ENCODE measurements at regions not wholly inside any gene's neighbourhood (a gene's known extent, or its start where the extent isn't known, plus 50 kb on each side); places are given as distances from the start of the nearest gene placed in this dataset.
"Not testable (repeated sequence)": the region's sequence is repeated elsewhere in the genome, so short reads cannot be mapped to it uniquely, and the experiment has no call there.

DNA sequence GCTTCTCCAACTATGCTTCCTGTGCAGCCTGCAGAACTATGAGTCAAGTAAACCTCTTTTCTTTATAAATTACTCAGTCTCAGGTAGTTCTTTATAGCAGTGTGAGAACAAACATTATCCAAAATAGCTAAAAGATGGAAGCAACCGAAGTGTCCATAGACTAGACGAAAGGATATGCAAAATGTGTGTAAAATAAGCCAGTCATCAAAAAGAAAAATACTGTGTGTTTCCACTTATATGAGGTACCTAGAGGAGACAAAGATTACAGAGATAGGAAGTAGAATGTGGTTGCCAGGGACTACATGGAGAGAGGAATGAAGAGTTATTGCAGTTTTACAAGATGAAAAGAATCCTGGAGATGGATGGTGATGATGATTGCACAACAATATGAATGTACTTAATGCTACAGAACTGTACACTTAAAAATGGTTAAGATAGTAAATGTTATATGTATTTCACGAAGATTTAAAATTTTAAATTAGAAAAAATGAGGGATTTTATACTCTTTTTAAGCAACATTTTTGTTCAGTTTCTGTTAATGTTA, 99.3 kb upstream of the FN1 start:
- H3K27ac ChIP-seq (ENCODE audit: low read length), result no peak overlapping the region
- no peaks in the 10 kb centered on the region for H3K4me1 Mint-ChIP-seq
- no peaks in the 10 kb centered on the region for H3K36me3 ChIP-seq (ENCODE audit: control insufficient read depth, insufficient read depth, low read length)
- TF ChIP-seq, protein P1, sequence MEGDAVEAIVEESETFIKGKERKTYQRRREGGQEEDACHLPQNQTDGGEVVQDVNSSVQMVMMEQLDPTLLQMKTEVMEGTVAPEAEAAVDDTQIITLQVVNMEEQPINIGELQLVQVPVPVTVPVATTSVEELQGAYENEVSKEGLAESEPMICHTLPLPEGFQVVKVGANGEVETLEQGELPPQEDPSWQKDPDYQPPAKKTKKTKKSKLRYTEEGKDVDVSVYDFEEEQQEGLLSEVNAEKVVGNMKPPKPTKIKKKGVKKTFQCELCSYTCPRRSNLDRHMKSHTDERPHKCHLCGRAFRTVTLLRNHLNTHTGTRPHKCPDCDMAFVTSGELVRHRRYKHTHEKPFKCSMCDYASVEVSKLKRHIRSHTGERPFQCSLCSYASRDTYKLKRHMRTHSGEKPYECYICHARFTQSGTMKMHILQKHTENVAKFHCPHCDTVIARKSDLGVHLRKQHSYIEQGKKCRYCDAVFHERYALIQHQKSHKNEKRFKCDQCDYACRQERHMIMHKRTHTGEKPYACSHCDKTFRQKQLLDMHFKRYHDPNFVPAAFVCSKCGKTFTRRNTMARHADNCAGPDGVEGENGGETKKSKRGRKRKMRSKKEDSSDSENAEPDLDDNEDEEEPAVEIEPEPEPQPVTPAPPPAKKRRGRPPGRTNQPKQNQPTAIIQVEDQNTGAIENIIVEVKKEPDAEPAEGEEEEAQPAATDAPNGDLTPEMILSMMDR (IDR thresholded peaks at IDR 0.05), result no peak
- no peaks in the 10 kb centered on the region for H3K4me1 ChIP-seq (ENCODE audit: control insufficient read depth, insufficient read depth, low read length)
- H3K27ac Mint-ChIP-seq, result no peak overlapping the region
- intact Hi-C loops (cut with micrococcal nuclease), result no loop called here
- H3K27me3 Mint-ChIP-seq (ENCODE audit: low read depth in 2 of 2), result no peaks in the 10 kb centered on the region
- H3K4me3 Mint-ChIP-seq, result no peak overlapping the region
- DNase-seq (no peak), ATAC-seq (no peak)
- WGBS (ENCODE audit: insufficient coverage), result 94% methylated on average over 2 of the region's 3 CpGs
- H3K27me3 ChIP-seq (ENCODE audit: control insufficient read depth, insufficient read depth, low read length), result no peaks in the 10 kb centered on the region
- H3K4me3 ChIP-seq (ENCODE audit: low read length), result no peak overlapping the region
- peaks cover 2% of the 10 kb centered on the region for H3K9me3 ChIP-seq (ENCODE audit: control insufficient read depth, insufficient read depth, low read length)
- H3K9me3 Mint-ChIP-seq, result peaks cover 0 to 5% of the 10 kb centered on the region in 2 donors
- no peaks in the 10 kb centered on the region for H3K36me3 Mint-ChIP-seq

DNA sequence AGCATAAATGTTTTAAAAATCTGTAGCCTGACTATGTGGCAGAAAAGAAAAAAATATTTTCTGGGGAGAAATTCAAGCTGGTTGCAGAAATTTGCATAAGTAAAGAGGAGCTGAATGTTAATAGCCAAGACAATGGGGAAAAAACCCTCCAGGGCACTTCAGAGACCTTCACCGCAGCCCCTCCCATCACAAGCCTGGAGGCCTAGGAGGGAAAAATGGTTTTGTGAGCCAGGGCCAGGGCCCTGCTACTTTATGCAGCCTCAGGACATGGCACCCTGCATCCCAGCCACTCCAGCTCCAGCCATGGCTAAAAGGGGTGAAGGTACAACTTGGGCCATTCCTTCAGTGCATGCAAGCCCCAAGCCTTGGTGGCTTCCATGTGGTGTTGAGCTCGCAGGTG, 97.8 kb upstream of the FN1 start:
- H3K36me3 Mint-ChIP-seq; H3K9me3 Mint-ChIP-seq; intact Hi-C loops (cut with micrococcal nuclease); H3K27ac Mint-ChIP-seq; H3K4me3 Mint-ChIP-seq; DNase-seq; H3K4me1 Mint-ChIP-seq; H3K36me3 ChIP-seq (ENCODE audit: control insufficient read depth, insufficient read depth, low read length); H3K4me3 ChIP-seq (ENCODE audit: low read length); ATAC-seq; H3K9me3 ChIP-seq (ENCODE audit: control insufficient read depth, insufficient read depth, low read length); H3K4me1 ChIP-seq (ENCODE audit: control insufficient read depth, insufficient read depth, low read length); H3K27ac ChIP-seq (ENCODE audit: low read length); H3K27me3 ChIP-seq (ENCODE audit: control insufficient read depth, insufficient read depth, low read length); H3K27me3 Mint-ChIP-seq (ENCODE audit: low read depth in 2 of 2): not testable (repeated sequence)
- WGBS (ENCODE audit: insufficient coverage), result 100% methylated on average over 1 of the region's 2 CpGs

DNA sequence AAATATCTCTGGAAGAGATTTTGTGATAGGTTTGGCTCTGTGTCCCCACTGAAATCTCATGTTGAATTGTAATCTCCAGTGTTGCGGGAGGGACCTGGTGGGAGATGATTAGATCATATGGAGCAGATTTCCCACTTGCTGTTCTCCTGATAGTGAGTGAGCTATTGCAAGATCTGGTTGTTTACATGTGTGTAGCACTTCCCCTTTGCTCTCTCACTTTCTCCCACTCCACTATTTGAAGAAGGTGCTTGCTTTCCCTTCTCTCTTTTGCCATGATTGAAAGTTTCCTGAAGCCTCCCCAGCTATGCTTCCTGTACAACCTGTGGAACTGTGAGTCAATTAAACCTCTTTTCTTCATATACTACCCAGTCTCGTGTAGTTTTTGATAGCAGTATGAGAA, 97.0 kb upstream of the FN1 start:
- Mint-ChIP-seq H3K9me3 (peaks cover 0 to 5% of the 10 kb centered on the region in 2 donors), H3K4me3 (no peak overlapping the region), H3K36me3 (no peaks in the 10 kb centered on the region), H3K27ac (no peak overlapping the region), H3K4me1 (no peaks in the 10 kb centered on the region), H3K27me3 (ENCODE audit: low read depth in 2 of 2) (peaks cover 0 to 3% of the 10 kb centered on the region in 2 donors)
- Histone ChIP-seq H3K4me3 (ENCODE audit: low read length) (no peak overlapping the region), H3K27ac (ENCODE audit: low read length) (no peak overlapping the region), H3K4me1 (ENCODE audit: control insufficient read depth, insufficient read depth, low read length) (no peaks in the 10 kb centered on the region), H3K9me3 (ENCODE audit: control insufficient read depth, insufficient read depth, low read length) (peaks cover 2% of the 10 kb centered on the region), H3K27me3 (ENCODE audit: control insufficient read depth, insufficient read depth, low read length) (no peaks in the 10 kb centered on the region), H3K36me3 (ENCODE audit: control insufficient read depth, insufficient read depth, low read length) (no peaks in the 10 kb centered on the region)
- ATAC-seq (no peak), DNase-seq (no peak)
- 75% methylated on average over 2 of the region's 2 CpGs for WGBS (ENCODE audit: insufficient coverage)
- intact Hi-C loops (cut with micrococcal nuclease), result no loop called here
- TF ChIP-seq, protein P1 (IDR thresholded peaks at IDR 0.05), result no peak

DNA sequence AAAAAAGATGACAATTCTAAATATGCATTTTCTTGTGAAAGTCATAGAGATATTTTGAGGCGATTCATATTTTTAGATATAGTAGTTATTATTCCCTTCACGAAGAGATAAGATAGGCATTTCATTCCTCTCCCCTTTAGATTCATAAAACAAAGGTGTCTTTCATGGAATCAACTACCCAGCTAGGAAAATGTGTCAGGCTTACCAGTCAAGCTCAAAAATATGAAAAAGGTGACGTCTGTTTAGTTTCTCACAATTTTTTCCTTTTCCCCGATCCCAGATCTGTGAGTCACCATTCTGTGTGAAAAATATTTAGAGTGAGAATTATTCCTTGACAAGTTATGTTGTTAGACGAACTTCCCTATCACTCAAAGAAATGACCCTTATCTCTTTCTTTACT, 95.4 kb upstream of the FN1 start:
- no peak overlapping the region for H3K4me3 ChIP-seq (ENCODE audit: low read length)
- intact Hi-C loops (cut with micrococcal nuclease), result no loop called here
- ATAC-seq (no peak), DNase-seq (no peak)
- Mint-ChIP-seq H3K27ac (no peak overlapping the region), H3K4me3 (no peak overlapping the region), H3K27me3 (ENCODE audit: low read depth in 2 of 2) (peaks cover 0 to 3% of the 10 kb centered on the region in 2 donors), H3K9me3 (peaks cover 0 to 5% of the 10 kb centered on the region in 2 donors), H3K4me1 (no peaks in the 10 kb centered on the region), H3K36me3 (no peaks in the 10 kb centered on the region)
- no peaks in the 10 kb centered on the region for H3K36me3 ChIP-seq (ENCODE audit: control insufficient read depth, insufficient read depth, low read length)
- WGBS (ENCODE audit: insufficient coverage), result 96% methylated on average over 3 of the region's 5 CpGs
- no peak overlapping the region for H3K27ac ChIP-seq (ENCODE audit: low read length)
- peaks cover 2% of the 10 kb centered on the region for H3K9me3 ChIP-seq (ENCODE audit: control insufficient read depth, insufficient read depth, low read length)
- TF ChIP-seq, protein P1 (IDR thresholded peaks at IDR 0.05), result no peak
- no peaks in the 10 kb centered on the region for H3K27me3 ChIP-seq (ENCODE audit: control insufficient read depth, insufficient read depth, low read length)
- H3K4me1 ChIP-seq (ENCODE audit: control insufficient read depth, insufficient read depth, low read length), result no peaks in the 10 kb centered on the region

Measured in natural killer cell (primary cell).